Naive thymus-derived CD8-positive, alpha-beta T cell (primary cell): ENCODE measurements at regions not wholly inside any gene's neighbourhood (a gene's known extent, or its start where the extent isn't known, plus 50 kb on each side); places are given as distances from the start of the nearest gene placed in this dataset.
A peak's percentile ranks its signal among the peaks of the same experiment; 100 is the strongest.
"Not testable (repeated sequence)": the region's sequence is repeated elsewhere in the genome, so short reads cannot be mapped to it uniquely, and the experiment has no call there.

Experiments
- ATAC-seq, 2 donors: fragments of 150-1000 bp; cut with Tn5 transposase in 1 of 2; sonication (Bioruptor Pico), chemical (Tn5 transposase) in 1 of 2; 1 replicate in 1 of 2; 2 replicates in 1 of 2; pipeline ENCODE4 v1.10.0; 2021; ENCODE audit warnings: mild to moderate bottlenecking in 2 of 2, moderate library complexity in 2 of 2
- POLR2A ChIA-PET: fragments of 350-600 bp; sonication (Branson Sonifier 250); formaldehyde crosslinking; loops from one replicate; lab custom pipeline; 2021; ENCODE audit warnings: antibody characterized with exemption; lab: Charles Lee
- DNase-seq, 10 donors: peaks; one replicate each; pipeline versions ENCODE4 v3.0.0 to v3.0.0-alpha.2; 2020 to 2022
- H3K27ac Mint-ChIP-seq, 10 donors: one replicate each; pipeline ENCODE4 v1.8.0; 2020 to 2022; ENCODE audit warnings: mild to moderate bottlenecking in 10 of 10, mixed read lengths in 10 of 10, moderate library complexity in 4 of 10, inconsistent platforms in 1 of 10
- H3K27me3 Mint-ChIP-seq, 5 donors: one replicate each; pipeline ENCODE4 v1.8.0; 2021 to 2022; ENCODE audit warnings: mixed read lengths in 5 of 5
- H3K36me3 Mint-ChIP-seq, 3 donors: one replicate each; pipeline ENCODE4 v1.8.0; 2020 to 2022; ENCODE audit warnings: mixed read lengths in 3 of 3, mild to moderate bottlenecking in 2 of 3, inconsistent platforms in 1 of 3
- H3K4me1 Mint-ChIP-seq, 4 donors: one replicate each; pipeline ENCODE4 v1.8.0; 2021 to 2022; ENCODE audit warnings: mixed read lengths in 4 of 4
- H3K4me3 Mint-ChIP-seq, 10 donors: one replicate each; pipeline ENCODE4 v1.8.0; 2020 to 2022; ENCODE audit warnings: mild to moderate bottlenecking in 10 of 10, mixed read lengths in 10 of 10, moderate library complexity in 6 of 10, inconsistent platforms in 1 of 10
- H3K9me3 Mint-ChIP-seq, 9 donors: one replicate each; pipeline ENCODE4 v1.8.0; 2020 to 2022; ENCODE audit warnings: mixed read lengths in 9 of 9, mild to moderate bottlenecking in 3 of 9, inconsistent platforms in 1 of 9, moderate library complexity in 1 of 9

DNA sequence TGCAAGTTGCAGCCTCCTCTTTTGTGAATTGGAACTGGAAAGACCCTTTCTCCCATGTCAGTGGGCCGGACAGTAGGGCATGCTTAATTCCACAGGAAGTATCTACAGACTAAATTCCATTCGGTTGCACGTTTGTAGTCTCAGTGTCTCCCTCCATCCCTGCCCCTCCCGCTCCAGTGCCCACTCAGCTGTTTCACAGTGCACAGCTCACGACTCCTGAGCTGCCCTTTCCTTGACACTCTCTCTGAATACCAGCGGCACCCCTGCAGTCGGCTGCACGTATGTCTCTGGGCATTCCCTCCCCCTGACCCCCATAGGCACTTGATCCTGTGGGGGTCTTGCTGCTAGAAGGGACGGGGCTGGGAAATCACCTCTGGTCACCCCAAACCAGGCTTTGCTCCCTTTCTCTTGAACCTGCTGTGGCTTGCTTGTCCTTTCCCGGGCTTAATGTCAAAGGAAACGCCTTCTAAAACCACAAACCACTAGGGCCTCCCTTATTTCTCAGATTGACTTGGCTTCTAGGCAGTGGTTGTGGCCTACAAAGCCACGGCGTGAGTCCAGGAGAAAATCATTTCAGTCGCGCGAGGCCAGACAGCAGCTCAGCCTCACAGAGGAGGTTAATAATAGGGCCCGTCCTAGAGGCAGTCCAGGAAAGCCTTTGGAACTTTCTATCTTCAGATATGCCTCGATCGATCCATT lies 365.3 kb upstream of the PROX1 start:
- peaks cover 0 to 17% (median 10%) of the 10 kb centered on the region in 5 donors for H3K27me3 Mint-ChIP-seq
- no peaks in the 10 kb centered on the region for H3K4me1 Mint-ChIP-seq
- ATAC-seq (no peak), DNase-seq (no peak)
- H3K9me3 Mint-ChIP-seq, result peaks cover 0 to 9% (median 4%) of the 10 kb centered on the region in 9 donors
- peaks cover 0 to 2% (median 0%) of the 10 kb centered on the region in 3 donors for H3K36me3 Mint-ChIP-seq
- H3K4me3 Mint-ChIP-seq, result no peak overlapping the region
- H3K27ac Mint-ChIP-seq, result no peak overlapping the region
- POLR2A ChIA-PET, result no interaction called here

DNA sequence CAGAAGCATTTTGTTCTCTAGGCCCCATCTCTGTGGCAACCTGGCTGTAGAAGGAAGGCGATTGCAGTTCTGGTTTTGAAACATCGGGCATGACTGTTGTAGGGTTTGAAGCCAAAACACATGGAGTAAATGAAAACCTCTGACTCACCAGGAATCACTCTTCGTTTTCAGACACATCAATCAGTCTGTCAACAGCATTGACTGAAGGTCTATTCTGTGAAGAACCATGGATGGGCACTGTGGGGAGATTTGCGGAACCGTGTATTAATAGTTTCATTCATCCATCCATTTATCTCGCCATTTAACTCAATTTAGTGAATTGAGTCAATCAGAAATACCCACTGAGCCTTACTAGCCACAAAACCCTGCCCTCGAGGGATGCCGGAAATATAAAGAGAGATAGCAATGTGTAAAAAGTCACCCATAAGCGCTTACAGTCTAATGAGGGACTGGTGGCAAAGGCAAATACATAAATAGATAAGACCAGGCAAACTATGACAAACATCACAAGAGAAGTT lies 364.6 kb upstream of the PROX1 start:
- H3K36me3 Mint-ChIP-seq, result peaks cover 0 to 2% (median 0%) of the 10 kb centered on the region in 3 donors
- H3K4me1 Mint-ChIP-seq, result no peaks in the 10 kb centered on the region
- H3K9me3 Mint-ChIP-seq, result peaks cover 0 to 11% (median 4%) of the 10 kb centered on the region in 9 donors
- no peak for DNase-seq
- peaks cover 0 to 17% (median 10%) of the 10 kb centered on the region in 5 donors for H3K27me3 Mint-ChIP-seq
- no peak for ATAC-seq
- POLR2A ChIA-PET, result no interaction called here
- no peak overlapping the region for H3K27ac Mint-ChIP-seq
- no peak overlapping the region for H3K4me3 Mint-ChIP-seq

DNA sequence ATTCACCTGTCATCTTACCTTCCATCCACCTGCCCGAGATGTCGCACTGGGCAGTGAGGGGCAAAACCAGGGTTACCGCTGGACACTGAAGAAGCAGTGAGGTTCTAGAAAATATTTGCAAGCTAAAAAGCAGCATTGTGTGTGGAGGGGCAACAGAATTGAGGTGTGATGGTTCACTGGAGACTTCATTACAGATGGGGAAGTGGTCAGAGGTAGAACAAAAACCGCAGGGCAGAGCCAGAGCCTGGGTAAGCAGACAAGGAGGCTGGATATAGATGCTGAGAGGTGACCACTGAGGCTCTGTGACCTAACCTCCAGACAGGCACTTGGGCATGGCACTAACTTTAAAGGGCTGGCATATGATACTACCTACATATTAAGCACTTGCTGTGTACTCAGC lies 363.9 kb upstream of the PROX1 start:
- H3K9me3 Mint-ChIP-seq, result peaks cover 0 to 17% (median 6%) of the 10 kb centered on the region in 9 donors
- H3K4me3 Mint-ChIP-seq, result no peak overlapping the region
- POLR2A ChIA-PET, result no interaction called here
- no peak for ATAC-seq
- H3K27ac Mint-ChIP-seq, result no peak overlapping the region
- H3K36me3 Mint-ChIP-seq, result peaks cover 0 to 2% (median 0%) of the 10 kb centered on the region in 3 donors
- H3K4me1 Mint-ChIP-seq, result no peaks in the 10 kb centered on the region
- DNase-seq, result no peak
- peaks cover 0 to 17% (median 10%) of the 10 kb centered on the region in 5 donors for H3K27me3 Mint-ChIP-seq

DNA sequence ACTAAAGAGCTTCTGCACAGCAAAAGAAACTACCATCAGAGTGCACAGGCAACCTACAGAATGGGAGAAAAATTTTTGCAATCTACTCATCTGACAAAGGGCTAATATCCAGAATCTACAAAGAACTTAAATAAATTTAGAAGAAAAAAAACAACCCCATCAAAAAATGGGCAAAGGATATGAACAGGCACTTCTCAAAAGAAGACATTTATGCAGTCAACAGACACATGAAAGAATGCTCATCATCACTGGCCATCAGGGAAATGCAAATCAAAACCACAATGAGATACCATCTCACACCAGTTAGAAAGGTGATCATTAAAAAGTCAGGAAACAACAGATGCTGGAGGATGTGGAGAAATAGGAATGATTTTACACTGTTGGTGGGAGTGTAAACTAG lies 351.0 kb upstream of the PROX1 start:
- POLR2A ChIA-PET, H3K36me3 Mint-ChIP-seq, H3K4me1 Mint-ChIP-seq, H3K27ac Mint-ChIP-seq, ATAC-seq, H3K4me3 Mint-ChIP-seq, DNase-seq: not testable (repeated sequence)
- H3K9me3 Mint-ChIP-seq, result peaks cover 0 to 33% (median 12%) of the 10 kb centered on the region in 9 donors
- H3K27me3 Mint-ChIP-seq, result peaks cover 0 to 19% (median 3%) of the 10 kb centered on the region in 5 donors

DNA sequence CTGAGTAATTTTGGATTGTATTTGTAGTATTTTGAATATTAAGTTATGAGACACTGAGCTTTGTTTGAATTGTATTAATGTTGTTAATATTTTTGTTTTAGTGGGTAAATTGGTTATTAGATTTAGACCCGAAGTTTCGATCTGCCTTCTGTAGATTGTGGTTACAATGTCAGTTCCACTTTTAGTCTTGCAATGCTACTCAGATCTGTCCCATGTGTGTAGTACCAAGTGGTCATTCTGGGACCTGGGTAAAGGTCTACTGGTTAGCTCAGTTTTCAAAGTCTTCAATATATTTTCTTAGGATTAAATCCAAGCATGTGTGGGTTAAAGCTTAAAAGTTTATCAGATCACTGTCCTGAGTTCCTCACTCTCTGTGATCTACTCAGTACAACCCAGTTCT lies 346.5 kb upstream of the PROX1 start:
- DNase-seq (no peak), ATAC-seq (no peak)
- Mint-ChIP-seq H3K27ac (no peak overlapping the region), H3K4me3 (no peak overlapping the region), H3K9me3 (peaks cover 0 to 6% (median 2%) of the 10 kb centered on the region in 9 donors), H3K36me3 (no peaks in the 10 kb centered on the region), H3K4me1 (no peaks in the 10 kb centered on the region), H3K27me3 (peaks cover 0 to 10% (median 5%) of the 10 kb centered on the region in 5 donors)
- POLR2A ChIA-PET, result no interaction called here

DNA sequence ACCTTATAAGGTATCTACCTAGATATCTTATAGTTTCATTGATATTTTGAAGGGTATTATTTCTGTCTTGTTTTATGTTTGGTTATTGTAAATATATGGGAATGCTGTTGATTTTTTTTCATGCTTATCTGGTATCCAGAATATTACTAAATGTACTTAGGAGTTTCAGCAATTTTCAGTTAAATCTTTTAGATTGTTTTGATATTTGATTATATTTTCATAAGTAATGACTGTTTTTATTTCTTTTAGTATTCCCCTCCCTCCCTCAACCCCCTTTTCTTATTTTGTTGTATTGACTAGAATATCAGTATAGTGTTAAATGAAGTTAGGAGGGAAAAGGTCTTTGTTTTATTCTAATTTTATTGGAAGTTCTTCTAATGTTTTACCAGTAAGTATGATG lies 344.4 kb upstream of the PROX1 start:
- ATAC-seq (no peak), DNase-seq (no peak)
- peaks cover 2 to 16% (median 5%) of the 10 kb centered on the region in 5 donors for H3K27me3 Mint-ChIP-seq
- no peak overlapping the region for H3K27ac Mint-ChIP-seq
- H3K4me1 Mint-ChIP-seq, result no peaks in the 10 kb centered on the region
- POLR2A ChIA-PET, result no interaction called here
- peaks cover 0 to 3% (median 2%) of the 10 kb centered on the region in 9 donors for H3K9me3 Mint-ChIP-seq
- no peak overlapping the region for H3K4me3 Mint-ChIP-seq
- no peaks in the 10 kb centered on the region for H3K36me3 Mint-ChIP-seq

DNA sequence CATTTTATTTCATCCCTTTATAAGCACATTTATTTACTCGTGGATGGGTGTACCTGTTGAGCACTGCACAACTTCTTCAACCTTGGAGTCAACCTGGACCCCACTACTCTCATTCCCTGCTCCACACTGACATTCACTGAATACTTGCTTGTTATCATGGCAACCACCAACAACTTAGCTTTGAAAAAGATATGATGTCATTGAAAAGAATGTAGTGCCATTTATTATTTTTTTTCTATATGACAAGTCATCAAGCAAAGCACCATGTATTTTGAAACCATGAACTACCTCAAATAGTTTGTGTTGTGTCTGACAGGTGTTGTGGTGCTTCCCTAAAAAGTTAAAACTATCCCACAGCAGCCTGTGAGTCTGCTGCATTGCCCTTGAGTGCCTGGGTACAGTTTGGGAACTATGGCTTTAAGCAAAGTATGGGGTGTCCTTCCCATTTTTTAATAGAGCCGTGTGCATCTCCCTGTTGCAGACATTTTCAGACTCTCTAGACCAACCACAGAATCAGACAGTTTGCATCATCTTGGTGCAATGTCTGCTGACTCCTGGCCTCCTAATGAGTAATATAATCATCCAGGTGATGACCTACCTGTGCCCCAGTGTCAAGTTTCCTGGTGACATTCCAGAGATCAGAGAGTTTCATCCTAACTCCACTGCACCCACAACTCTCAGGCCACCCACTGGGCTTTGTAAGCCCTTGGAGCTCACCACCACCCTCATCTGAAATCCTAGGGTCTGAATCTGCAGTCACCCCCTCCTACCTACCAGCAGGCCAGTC lies 339.7 kb upstream of the PROX1 start:
- Mint-ChIP-seq H3K27ac (no peak overlapping the region), H3K36me3 (no peaks in the 10 kb centered on the region), H3K4me1 (no peaks in the 10 kb centered on the region), H3K27me3 (peaks cover 9 to 46% (median 17%) of the 10 kb centered on the region in 5 donors), H3K4me3 (no peak overlapping the region), H3K9me3 (peaks cover 0 to 3% (median 2%) of the 10 kb centered on the region in 9 donors)
- DNase-seq (no peak), ATAC-seq (no peak)
- POLR2A ChIA-PET, result no interaction called here

DNA sequence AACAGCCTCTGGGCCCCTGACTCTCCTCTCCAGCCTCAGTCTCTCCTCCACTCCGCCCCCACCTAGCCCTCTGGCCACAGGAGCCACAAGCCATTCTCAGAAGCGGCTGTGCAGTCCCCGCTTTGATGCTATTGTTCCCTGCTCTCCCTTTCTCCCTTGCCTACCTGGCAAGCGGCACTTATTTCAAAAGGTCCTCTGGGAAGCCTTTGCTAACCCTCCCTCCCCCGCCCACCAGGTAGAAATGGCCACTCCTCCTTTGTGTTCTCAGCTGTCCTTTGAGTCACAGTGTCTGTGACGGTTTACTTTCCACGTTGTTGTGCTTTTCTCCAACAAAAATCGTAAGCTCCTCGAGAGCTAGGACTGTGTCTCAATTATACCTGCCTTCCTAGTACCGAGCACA lies 338.4 kb upstream of the PROX1 start:
- peaks cover 0 to 3% (median 0%) of the 10 kb centered on the region in 9 donors for H3K9me3 Mint-ChIP-seq
- no peak overlapping the region for H3K27ac Mint-ChIP-seq
- H3K27me3 Mint-ChIP-seq, result peaks cover 7 to 46% (median 17%) of the 10 kb centered on the region in 5 donors
- H3K4me1 Mint-ChIP-seq, result no peaks in the 10 kb centered on the region
- no peak for ATAC-seq
- H3K4me3 Mint-ChIP-seq, result peak overlapping the region in 1 of 10 donors; percentile 34
- H3K36me3 Mint-ChIP-seq, result no peaks in the 10 kb centered on the region
- no peak for DNase-seq
- POLR2A ChIA-PET, result no interaction called here

DNA sequence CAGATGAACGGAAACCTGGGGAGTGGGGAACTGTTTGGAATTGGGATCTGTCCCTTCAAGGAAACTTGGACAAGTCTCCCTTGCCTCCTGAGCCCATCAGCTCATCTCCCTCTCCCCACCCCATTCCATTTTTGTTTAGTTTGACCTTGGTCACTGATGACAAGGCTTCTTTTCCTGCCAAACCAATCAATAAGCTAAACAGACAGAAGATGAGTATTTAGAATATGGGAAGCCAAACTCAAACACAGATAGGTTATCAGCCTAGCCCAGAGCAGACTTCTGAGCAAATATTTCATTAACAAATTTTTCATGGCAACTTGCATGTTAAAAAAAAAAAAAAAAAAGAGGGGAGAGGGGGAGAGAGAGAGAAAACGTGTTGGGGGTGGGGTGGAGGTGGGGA lies 337.2 kb upstream of the PROX1 start:
- Mint-ChIP-seq H3K36me3 (no peaks in the 10 kb centered on the region), H3K9me3 (peaks cover 0 to 3% (median 0%) of the 10 kb centered on the region in 9 donors), H3K27me3 (peaks cover 7 to 43% (median 16%) of the 10 kb centered on the region in 5 donors), H3K4me1 (no peaks in the 10 kb centered on the region), H3K27ac (no peak overlapping the region), H3K4me3 (no peak overlapping the region)
- ATAC-seq, result no peak
- POLR2A ChIA-PET, result no interaction called here
- no peak for DNase-seq

DNA sequence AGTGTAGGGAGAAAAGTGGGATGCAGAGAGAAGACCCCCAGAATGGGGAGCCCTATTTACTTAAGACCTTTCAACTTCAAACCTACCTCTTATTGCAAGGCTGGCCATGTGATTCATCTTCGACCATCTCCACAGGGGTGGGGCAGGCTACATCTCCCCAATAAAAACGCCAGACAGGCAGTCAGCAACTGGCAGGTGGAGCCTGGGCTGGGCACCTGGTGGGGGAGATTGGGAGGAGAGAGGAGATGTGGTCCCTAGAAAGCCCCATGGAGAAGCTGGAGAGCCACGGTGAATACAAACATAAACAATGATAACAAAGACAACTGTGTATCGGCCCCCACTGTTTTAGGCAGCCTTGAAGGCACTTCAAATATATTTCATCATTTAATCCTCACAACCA lies 336.7 kb upstream of the PROX1 start:
- Mint-ChIP-seq H3K36me3 (no peaks in the 10 kb centered on the region), H3K4me1 (no peaks in the 10 kb centered on the region), H3K4me3 (no peak overlapping the region), H3K27ac (no peak overlapping the region), H3K9me3 (peaks cover 0 to 3% (median 0%) of the 10 kb centered on the region in 9 donors), H3K27me3 (peaks cover 7 to 38% (median 12%) of the 10 kb centered on the region in 5 donors)
- DNase-seq (no peak), ATAC-seq (no peak)
- POLR2A ChIA-PET, result no interaction called here

DNA sequence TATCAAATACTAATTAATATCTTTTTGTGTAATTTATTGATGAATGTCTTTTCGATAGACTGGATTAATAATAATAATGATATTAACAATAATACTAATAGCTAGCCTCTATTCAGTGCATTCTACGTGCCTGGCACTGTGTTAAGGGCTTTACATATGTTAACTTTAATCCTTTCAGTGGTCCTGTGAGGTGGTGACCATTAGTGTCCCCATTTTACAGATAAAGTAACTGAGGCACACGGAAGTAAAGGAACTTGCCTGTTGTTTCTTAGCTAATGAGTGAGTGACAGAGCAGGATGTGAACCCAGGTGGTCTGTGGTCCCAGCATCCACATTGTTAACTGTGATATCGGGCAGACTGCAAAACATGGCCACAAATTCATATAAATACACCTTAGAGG lies 335.7 kb upstream of the PROX1 start:
- Mint-ChIP-seq H3K27ac (no peak overlapping the region), H3K36me3 (no peaks in the 10 kb centered on the region), H3K27me3 (peaks cover 5 to 32% (median 12%) of the 10 kb centered on the region in 5 donors), H3K4me1 (no peaks in the 10 kb centered on the region), H3K9me3 (peaks cover 0 to 3% (median 0%) of the 10 kb centered on the region in 9 donors), H3K4me3 (no peak overlapping the region)
- ATAC-seq (no peak), DNase-seq (no peak)
- POLR2A ChIA-PET, result no interaction called here

DNA sequence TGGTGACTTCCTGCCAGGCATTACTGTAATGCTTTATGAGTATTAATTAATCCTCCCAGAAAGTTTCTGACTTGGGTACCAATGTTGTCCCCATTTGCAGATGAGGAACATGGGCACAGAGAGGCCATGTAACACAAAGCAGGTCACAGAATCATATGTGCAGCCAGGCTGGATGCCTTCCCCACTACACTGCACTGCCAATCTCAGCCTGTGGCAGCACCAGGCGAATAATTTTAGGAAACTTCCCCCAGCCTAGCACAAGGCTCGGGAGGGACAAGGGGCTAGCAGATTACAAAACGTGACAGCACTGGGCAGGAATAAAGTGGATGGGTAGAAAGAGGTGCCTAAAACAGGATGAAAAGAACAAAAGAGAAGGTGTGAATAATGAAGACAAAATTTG lies 331.7 kb upstream of the PROX1 start:
- ATAC-seq (no peak), DNase-seq (no peak)
- H3K27me3 Mint-ChIP-seq, result peaks cover 0 to 3% (median 0%) of the 10 kb centered on the region in 5 donors
- no peak overlapping the region for H3K4me3 Mint-ChIP-seq
- H3K27ac Mint-ChIP-seq, result no peak overlapping the region
- H3K4me1 Mint-ChIP-seq, result no peaks in the 10 kb centered on the region
- no peaks in the 10 kb centered on the region for H3K9me3 Mint-ChIP-seq
- no peaks in the 10 kb centered on the region for H3K36me3 Mint-ChIP-seq
- POLR2A ChIA-PET, result no interaction called here

DNA sequence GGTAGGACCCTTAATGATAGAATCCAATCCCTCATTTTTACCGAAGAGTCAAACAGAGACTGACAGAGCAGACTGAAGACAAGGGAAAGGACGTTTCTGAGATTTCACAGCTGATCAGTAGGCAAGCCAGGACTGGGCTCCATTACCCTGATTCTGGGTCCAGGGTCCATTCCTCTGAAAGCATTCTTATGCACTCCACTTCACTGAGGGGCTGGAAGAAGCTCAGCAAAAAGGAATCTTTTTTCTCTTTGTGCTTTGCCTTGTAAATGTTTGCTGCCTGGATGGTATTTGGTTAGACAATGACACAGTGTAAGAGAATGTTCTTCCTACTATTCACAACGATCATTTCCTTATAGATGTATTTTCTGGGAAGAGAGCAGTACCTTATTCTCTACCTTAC lies 331.3 kb upstream of the PROX1 start:
- ATAC-seq (no peak), DNase-seq (no peak)
- H3K36me3 Mint-ChIP-seq, result no peaks in the 10 kb centered on the region
- POLR2A ChIA-PET, result no interaction called here
- H3K9me3 Mint-ChIP-seq, result no peaks in the 10 kb centered on the region
- H3K4me3 Mint-ChIP-seq, result no peak overlapping the region
- H3K27ac Mint-ChIP-seq, result no peak overlapping the region
- H3K4me1 Mint-ChIP-seq, result no peaks in the 10 kb centered on the region
- H3K27me3 Mint-ChIP-seq, result peaks cover 0 to 6% (median 0%) of the 10 kb centered on the region in 5 donors
